MM.1S (cell line): ENCODE measurements at regions not wholly inside any gene's neighbourhood (a gene's known extent, or its start where the extent isn't known, plus 50 kb on each side); places are given as distances from the start of the nearest gene placed in this dataset.

Source experiments
- DNase-seq: peaks from one replicate; pipeline ENCODE4 v3.0.0-alpha.2; 2015
- H2AFZ ChIP-seq: fragments of 300-600 bp; sonication (generic); 2 replicates; pipeline ENCODE4 v1.6.0; 2016; ENCODE audit warnings: antibody characterized with exemption, low read length
- H3F3A ChIP-seq: fragments of 300-600 bp; sonication (generic); 2 replicates; pipeline ENCODE4 v1.6.1; 2016; ENCODE audit warnings: mild to moderate bottlenecking, antibody characterized with exemption, low read length, moderate library complexity, mixed read lengths; ENCODE audit not compliant: insufficient read depth
- H3K27ac ChIP-seq: fragments of 300-600 bp; sonication (generic); 2 replicates; pipeline ENCODE4 v1.5.1; 2016; ENCODE audit warnings: mild to moderate bottlenecking, low read length
- H3K27me3 ChIP-seq: fragments of 300-600 bp; sonication (generic); replicated peaks from 2 replicates; pipeline ENCODE4 v1.6.0; 2016; ENCODE audit warnings: low read length; ENCODE audit not compliant: insufficient read depth
- H3K36me3 ChIP-seq: fragments of 300-600 bp; sonication (generic); replicated peaks from 2 replicates; pipeline ENCODE4 v1.6.1; 2016; ENCODE audit warnings: mild to moderate bottlenecking, low read length, mixed read lengths; ENCODE audit not compliant: insufficient read depth
- H3K4me1 ChIP-seq: fragments of 300-600 bp; sonication (generic); 2 replicates; pipeline ENCODE4 v1.6.1; 2016; ENCODE audit warnings: low read length, mixed read lengths
- H3K4me2 ChIP-seq: fragments of 300-600 bp; sonication (generic); 2 replicates; pipeline ENCODE4 v1.6.0; 2016; ENCODE audit warnings: low read depth, low read length
- H3K4me3 ChIP-seq: fragments of 300-600 bp; sonication (generic); 2 replicates; pipeline ENCODE4 v1.5.1; 2016; ENCODE audit warnings: low read length, mixed read lengths
- H3K79me2 ChIP-seq: fragments of 300-600 bp; sonication (generic); 2 replicates; pipeline ENCODE4 v1.6.1; 2016; ENCODE audit warnings: mixed run types, low read length, mixed read lengths
- H3K9ac ChIP-seq: fragments of 300-600 bp; sonication (generic); 2 replicates; pipeline ENCODE4 v1.6.1; 2016; ENCODE audit warnings: low read length, mixed read lengths
- H3K9me2 ChIP-seq: fragments of 300-600 bp; sonication (generic); replicated peaks from 2 replicates; pipeline ENCODE4 v1.6.1; 2016; ENCODE audit warnings: mild to moderate bottlenecking, low read length, mixed read lengths; ENCODE audit not compliant: insufficient read depth
- H3K9me3 ChIP-seq: fragments of 300-600 bp; sonication (generic); replicated peaks from 2 replicates; pipeline ENCODE4 v1.6.1; 2016; ENCODE audit warnings: mild to moderate bottlenecking, low read length, mixed read lengths; ENCODE audit not compliant: insufficient read depth
- H4K20me1 ChIP-seq: fragments of 300-600 bp; sonication (generic); 2 replicates; pipeline ENCODE4 v1.6.1; 2016; ENCODE audit warnings: mild to moderate bottlenecking, low read length, moderate library complexity, mixed read lengths; ENCODE audit not compliant: insufficient read depth
- CTCF ChIP-seq: fragments of 300-600 bp; sonication (generic); IDR thresholded peaks from 2 replicates; pipeline ENCODE4 v1.5.1; 2016; ENCODE audit warnings: antibody characterized with exemption, low read length, mixed read lengths
- EZH2 ChIP-seq: fragments of 300-600 bp; sonication (generic); optimal IDR thresholded peaks from 2 replicates; pipeline ENCODE3; 2017; ENCODE audit warnings: low read depth, mild to moderate bottlenecking, antibody characterized with exemption, low read length, mixed read lengths
- EZH2phosphoT487 ChIP-seq: fragments of 300-600 bp; sonication (generic); IDR thresholded peaks from 2 replicates; pipeline ENCODE4 v1.6.1; 2018; ENCODE audit warnings: antibody characterized with exemption, low read length

- no peak overlapping the region for H3K9ac ChIP-seq
- no peaks in the 10 kb centered on the region for H3K79me2 ChIP-seq
- TF ChIP-seq CTCF (no peak), EZH2 (no peak), EZH2phosphoT487 (no peak)
- H3K27me3 ChIP-seq: no peaks in the 10 kb centered on the region
- no peak overlapping the region for H3K4me2 ChIP-seq
- H3K4me3 ChIP-seq: no peak overlapping the region
- no peaks in the 10 kb centered on the region for H3K4me1 ChIP-seq
- no peak overlapping the region for H2AFZ ChIP-seq
- DNase-seq: no peak
- no peaks in the 10 kb centered on the region for H3F3A ChIP-seq
- no peaks in the 10 kb centered on the region for H3K36me3 ChIP-seq
- no peaks in the 10 kb centered on the region for H4K20me1 ChIP-seq
- H3K9me2 ChIP-seq: no peaks in the 10 kb centered on the region
- no peaks in the 10 kb centered on the region for H3K9me3 ChIP-seq
- no peak overlapping the region for H3K27ac ChIP-seq
Observed at GRCh38 chr3:19668163-19668562, 265.9 kb downstream of the EFHB start.

- no peak for DNase-seq
- no peak for TF ChIP-seq EZH2
- TF ChIP-seq CTCF: no peak
- no peak for TF ChIP-seq EZH2phosphoT487
- Histone ChIP-seq H2AFZ (no peak overlapping the region), H3K4me1 (no peaks in the 10 kb centered on the region), H3F3A (no peaks in the 10 kb centered on the region), H3K27ac (no peak overlapping the region), H3K36me3 (no peaks in the 10 kb centered on the region), H4K20me1 (no peaks in the 10 kb centered on the region), H3K27me3 (no peaks in the 10 kb centered on the region), H3K9me2 (no peaks in the 10 kb centered on the region), H3K4me2 (no peak overlapping the region), H3K9ac (no peak overlapping the region), H3K4me3 (no peak overlapping the region), H3K79me2 (no peaks in the 10 kb centered on the region), H3K9me3 (no peaks in the 10 kb centered on the region)
Observed at GRCh38 chr3:19662486-19662885, 271.5 kb downstream of the EFHB start.

- H3K27ac ChIP-seq: no peak overlapping the region
- no peak overlapping the region for H2AFZ ChIP-seq
- no peaks in the 10 kb centered on the region for H3K4me1 ChIP-seq
Observed at GRCh38 chr3:19652336-19652735, 281.7 kb downstream of the EFHB start.

More at GRCh38 chr3:19652336-19652735, 281.7 kb downstream of the EFHB start:
- Histone ChIP-seq H3K79me2 (no peaks in the 10 kb centered on the region), H3K9ac (no peak overlapping the region), H3K9me2 (no peaks in the 10 kb centered on the region), H3K4me2 (no peak overlapping the region), H3K9me3 (no peaks in the 10 kb centered on the region), H3K4me3 (no peak overlapping the region), H4K20me1 (no peaks in the 10 kb centered on the region), H3F3A (no peaks in the 10 kb centered on the region), H3K36me3 (no peaks in the 10 kb centered on the region), H3K27me3 (no peaks in the 10 kb centered on the region)
- TF ChIP-seq CTCF (no peak), EZH2phosphoT487 (no peak), EZH2 (no peak)
- DNase-seq: no peak
